Pancreas (tissue), 10 donors: ENCODE measurements at regions not wholly inside any gene's neighbourhood (a gene's known extent, or its start where the extent isn't known, plus 50 kb on each side); places are given as distances from the start of the nearest gene placed in this dataset.

Source experiments
- ATAC-seq, 4 donors: fragments of 200-7000 bp; cut with Tn5 transposase; one replicate each; pipeline versions ENCODE4 v1.8.0 to v1.9.1; 2020; ENCODE audit warnings: mild to moderate bottlenecking in 4 of 4, moderate library complexity in 4 of 4
- DNase-seq, 6 donors: peaks; one replicate each; pipeline ENCODE4 v3.0.0-alpha.2; 2020
- FAIRE-seq: peaks from 2 replicates; lab custom pipeline; 2012; peaks lifted over from hg19 to GRCh38; lab: Jason Lieb, UNC
- H3K27ac ChIP-seq, 4 donors: fragments of 200-600 bp; sonication (generic); 1 replicate in 3 of 4; 2 replicates in 1 of 4; pipeline versions ENCODE4 v1.5.0 to v1.8.0; 2020
- H3K27me3 ChIP-seq, 4 donors: fragments of 200-600 bp; one replicate each; pipeline ENCODE4 v1.8.0; 2021
- H3K36me3 ChIP-seq, 3 donors: fragments of 200-600 bp; sonication (generic) in 1 of 3; one replicate each; pipeline versions ENCODE4 v1.5.0 to v1.8.0; 2020 to 2021
- H3K4me1 ChIP-seq, 3 donors: fragments of 200-600 bp; one replicate each; pipeline ENCODE4 v1.8.0; 2021
- H3K4me3 ChIP-seq, 4 donors: fragments of 200-600 bp; sonication (generic) in 2 of 4; one replicate each; pipeline versions ENCODE4 v1.5.0 to v1.8.0; 2020 to 2021
- H3K9me3 ChIP-seq, 4 donors: fragments of 200-600 bp; one replicate each; pipeline ENCODE4 v1.8.0; 2021
- CTCF ChIP-seq, 4 donors: fragments of 200-600 bp; sonication (generic) in 3 of 4; IDR thresholded peaks; one replicate each; pipeline versions ENCODE4 v1.5.0 to v1.8.0; 2021; ENCODE audit warnings: antibody characterized with exemption in 4 of 4
- WGBS, 2 donors: extraction: QIAGEN DNeasy Blood & Tissue Kit; methylation state at CpG; one replicate each; pipeline ENCODE4 v1.1.7; 2013; 5-methylcytosine and 5-hydroxymethylcytosine counted together
- intact Hi-C, 3 donors: fragments of 100-400 bp; cut with DNase I; formaldehyde crosslinking; loops; one replicate each; pipeline versions ENCODE4 v1.11.1 to v1.14.2; 2022
- donor health status: healthy with polysubstance abuse.
- donor health status: DM: no; HTN: no; CAD: no; lungs with moderate emphysema.
- donor health status: DM: no; HTN: no; CAD: no.
- donor health status: control.
- donor health status: control.
- donor health status: Bipolar disorder and iron deficiency.
- donor health status: DM: yes; HTN: yes; CAD: no.
- donor health status: DM: no; HTN: no; CAD: no.
- donor health status: DM: no; HTN: no; CAD: no.
- donor health status: DM: yes; HTN: yes; CAD: no.

- TF ChIP-seq CTCF (IDR thresholded peaks at IDR 0.05): no peak
- Histone ChIP-seq H3K4me1 (no peaks in the 10 kb centered on the region), H3K9me3 (no peaks in the 10 kb centered on the region), H3K27ac (no peak overlapping the region), H3K36me3 (no peaks in the 10 kb centered on the region), H3K4me3 (no peak overlapping the region), H3K27me3 (no peaks in the 10 kb centered on the region)
- intact Hi-C loops: no loop called here
- no peak for ATAC-seq
- no peak for FAIRE-seq
- no peak for DNase-seq
Observed at GRCh38 chr18:72197591-72197990, 346.6 kb downstream of the CBLN2 start.

- FAIRE-seq: no peak
- TF ChIP-seq CTCF (IDR thresholded peaks at IDR 0.05): no peak
Observed at GRCh38 chr18:72194072-72194471, 350.1 kb downstream of the CBLN2 start.

GRCh38 chr18:72187956-72188355, 356.2 kb downstream of the CBLN2 start:
- H3K36me3 ChIP-seq: no peaks in the 10 kb centered on the region
- no peaks in the 10 kb centered on the region for H3K4me1 ChIP-seq
- H3K9me3 ChIP-seq: no peaks in the 10 kb centered on the region
- H3K4me3 ChIP-seq: no peak overlapping the region
- no peak overlapping the region for H3K27ac ChIP-seq
- 41 to 46% methylated on average over 2 of the region's 2 CpGs for WGBS, 2 donors
- intact Hi-C loops: no loop called here
- no peak for TF ChIP-seq CTCF (IDR thresholded peaks at IDR 0.05)
- no peak for DNase-seq
- H3K27me3 ChIP-seq: no peaks in the 10 kb centered on the region
- FAIRE-seq: no peak
- no peak for ATAC-seq

More at GRCh38 chr18:72194072-72194471, 350.1 kb downstream of the CBLN2 start:
- no peak for DNase-seq
- Histone ChIP-seq H3K27ac (no peak overlapping the region), H3K27me3 (no peaks in the 10 kb centered on the region), H3K9me3 (no peaks in the 10 kb centered on the region), H3K36me3 (no peaks in the 10 kb centered on the region), H3K4me3 (no peak overlapping the region), H3K4me1 (no peaks in the 10 kb centered on the region)
- no peak for ATAC-seq
- 53 to 71% methylated on average over 6 of the region's 6 CpGs for WGBS, 2 donors
- intact Hi-C loops: no loop called here

GRCh38 chr18:72181241-72181764, 362.8 kb downstream of the CBLN2 start:
- DNase-seq (no peak), ATAC-seq (no peak), FAIRE-seq (no peak)
- Histone ChIP-seq H3K27me3 (peaks cover 0 to 5% (median 0%) of the 10 kb centered on the region in 4 donors), H3K4me1 (no peaks in the 10 kb centered on the region), H3K27ac (no peak overlapping the region), H3K9me3 (no peaks in the 10 kb centered on the region), H3K36me3 (no peaks in the 10 kb centered on the region), H3K4me3 (no peak overlapping the region)
- intact Hi-C loops: no loop called here
- no peak for TF ChIP-seq CTCF (IDR thresholded peaks at IDR 0.05)
- 41 to 58% methylated on average over 4 of the region's 4 CpGs for WGBS, 2 donors

- DNase-seq (no peak), FAIRE-seq (no peak), ATAC-seq (no peak)
- intact Hi-C loops: no loop called here
- peaks cover 0 to 5% (median 0%) of the 10 kb centered on the region in 4 donors for H3K27me3 ChIP-seq
- H3K36me3 ChIP-seq: no peaks in the 10 kb centered on the region
- H3K9me3 ChIP-seq: no peaks in the 10 kb centered on the region
- TF ChIP-seq CTCF (IDR thresholded peaks at IDR 0.05): no peak
- H3K27ac ChIP-seq: no peak overlapping the region
- H3K4me3 ChIP-seq: no peak overlapping the region
- H3K4me1 ChIP-seq: no peaks in the 10 kb centered on the region
Observed at GRCh38 chr18:72180689-72181088, 363.5 kb downstream of the CBLN2 start.
